Peyer's patch (tissue), 4 donors: ENCODE measurements at regions not wholly inside any gene's neighbourhood (a gene's known extent, or its start where the extent isn't known, plus 50 kb on each side); places are given as distances from the start of the nearest gene placed in this dataset.

Source experiments
- DNase-seq, 3 donors: peaks; one replicate each; pipeline ENCODE4 v3.0.0-alpha.2; 2017 to 2019
- H3K27ac ChIP-seq, 4 donors: fragments of 200-600 bp; sonication (generic); one replicate each; pipeline ENCODE4 v1.5.1; 2016 to 2019
- H3K27me3 ChIP-seq, 2 donors: fragments of 200-600 bp; sonication (generic); one replicate each; pipeline ENCODE4 v1.5.1; 2019
- H3K36me3 ChIP-seq, 3 donors: fragments of 200-600 bp; sonication (generic); one replicate each; pipeline ENCODE4 v1.5.1; 2016 to 2019
- H3K4me1 ChIP-seq, 4 donors: fragments of 200-600 bp; sonication (generic); one replicate each; pipeline ENCODE4 v1.5.1; 2016 to 2019
- H3K4me3 ChIP-seq, 4 donors: fragments of 200-600 bp; sonication (generic); 1 replicate in 3 of 4; 2 replicates in 1 of 4; pipeline ENCODE4 v1.5.1; 2016 to 2019; ENCODE audit warnings: mild to moderate bottlenecking in 1 of 4
- H3K9me3 ChIP-seq, 4 donors: fragments of 200-600 bp; sonication (generic); one replicate each; pipeline ENCODE4 v1.5.1; 2016 to 2019; ENCODE audit warnings: mild to moderate bottlenecking in 1 of 4
- POLR2A ChIP-seq, 2 donors: fragments of 450-650 bp; IDR thresholded peaks; one replicate each; pipeline ENCODE4 v1.5.1; 2017; ENCODE audit warnings: antibody characterized with exemption in 2 of 2, mild to moderate bottlenecking in 2 of 2, moderate library complexity in 2 of 2
- TF ChIP-seq, protein P1 (sequence below), 6 experiments: fragments of 450-650 bp in 4 of 6; fragments of 200-600 bp in 2 of 6; sonication (generic) in 1 of 6; IDR thresholded peaks; one replicate each; pipeline ENCODE4 v1.5.1; 2017 to 2019; ENCODE audit warnings: antibody characterized with exemption in 6 of 6, mild to moderate bottlenecking in 3 of 6, moderate library complexity in 1 of 6

- TF ChIP-seq POLR2A (IDR thresholded peaks at IDR 0.05) = no peak
- TF ChIP-seq, protein P1, sequence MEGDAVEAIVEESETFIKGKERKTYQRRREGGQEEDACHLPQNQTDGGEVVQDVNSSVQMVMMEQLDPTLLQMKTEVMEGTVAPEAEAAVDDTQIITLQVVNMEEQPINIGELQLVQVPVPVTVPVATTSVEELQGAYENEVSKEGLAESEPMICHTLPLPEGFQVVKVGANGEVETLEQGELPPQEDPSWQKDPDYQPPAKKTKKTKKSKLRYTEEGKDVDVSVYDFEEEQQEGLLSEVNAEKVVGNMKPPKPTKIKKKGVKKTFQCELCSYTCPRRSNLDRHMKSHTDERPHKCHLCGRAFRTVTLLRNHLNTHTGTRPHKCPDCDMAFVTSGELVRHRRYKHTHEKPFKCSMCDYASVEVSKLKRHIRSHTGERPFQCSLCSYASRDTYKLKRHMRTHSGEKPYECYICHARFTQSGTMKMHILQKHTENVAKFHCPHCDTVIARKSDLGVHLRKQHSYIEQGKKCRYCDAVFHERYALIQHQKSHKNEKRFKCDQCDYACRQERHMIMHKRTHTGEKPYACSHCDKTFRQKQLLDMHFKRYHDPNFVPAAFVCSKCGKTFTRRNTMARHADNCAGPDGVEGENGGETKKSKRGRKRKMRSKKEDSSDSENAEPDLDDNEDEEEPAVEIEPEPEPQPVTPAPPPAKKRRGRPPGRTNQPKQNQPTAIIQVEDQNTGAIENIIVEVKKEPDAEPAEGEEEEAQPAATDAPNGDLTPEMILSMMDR (IDR thresholded peaks at IDR 0.05) = no peak
- no peaks in the 10 kb centered on the region for H3K27me3 ChIP-seq
- peaks cover 0 to 3% (median 0%) of the 10 kb centered on the region in 4 donors for H3K4me1 ChIP-seq
- no peak for DNase-seq
- H3K4me3 ChIP-seq = no peak overlapping the region
- no peaks in the 10 kb centered on the region for H3K36me3 ChIP-seq
- no peak overlapping the region for H3K27ac ChIP-seq
- H3K9me3 ChIP-seq = no peaks in the 10 kb centered on the region
Observed at GRCh38 chrX:39984191-39984956, 113.4 kb downstream of the BCOR start.

GRCh38 chrX:39985071-39985470 is 112.7 kb downstream of the BCOR start:
- Histone ChIP-seq H3K9me3 (no peaks in the 10 kb centered on the region), H3K4me3 (no peak overlapping the region), H3K36me3 (no peaks in the 10 kb centered on the region), H3K27me3 (no peaks in the 10 kb centered on the region), H3K4me1 (peaks cover 0 to 3% (median 0%) of the 10 kb centered on the region in 4 donors), H3K27ac (no peak overlapping the region)
- TF ChIP-seq, protein P1 (IDR thresholded peaks at IDR 0.05) = no peak
- no peak for TF ChIP-seq POLR2A (IDR thresholded peaks at IDR 0.05)
- no peak for DNase-seq

DNA sequence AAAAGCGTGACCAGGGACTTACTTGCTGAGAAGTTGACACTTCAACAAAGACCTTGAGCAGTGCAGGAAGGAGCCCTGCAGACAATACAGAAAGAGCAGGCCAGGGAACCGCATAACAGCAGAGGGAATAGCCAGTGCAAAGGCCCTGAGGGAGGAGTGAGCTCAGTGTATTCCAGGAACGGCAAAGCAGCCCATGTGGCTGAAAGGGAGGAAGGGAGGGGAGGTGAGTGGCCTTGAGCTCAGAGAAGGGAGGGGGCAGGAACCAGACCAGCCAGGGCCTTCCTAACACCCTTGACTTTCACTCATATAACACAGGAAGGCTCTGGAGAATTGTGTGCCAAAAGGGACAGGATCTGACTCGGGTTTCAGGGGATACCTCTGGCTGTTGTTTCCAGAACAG is 112.2 kb downstream of the BCOR start:
- no peak overlapping the region for H3K27ac ChIP-seq
- H3K4me3 ChIP-seq = no peak overlapping the region
- H3K4me1 ChIP-seq = peaks cover 0 to 3% (median 0%) of the 10 kb centered on the region in 4 donors
- H3K36me3 ChIP-seq = no peaks in the 10 kb centered on the region
- DNase-seq = no peak
- no peaks in the 10 kb centered on the region for H3K27me3 ChIP-seq
- H3K9me3 ChIP-seq = no peaks in the 10 kb centered on the region
- TF ChIP-seq POLR2A (IDR thresholded peaks at IDR 0.05) = no peak
- TF ChIP-seq, protein P1 (IDR thresholded peaks at IDR 0.05) = no peak

DNA sequence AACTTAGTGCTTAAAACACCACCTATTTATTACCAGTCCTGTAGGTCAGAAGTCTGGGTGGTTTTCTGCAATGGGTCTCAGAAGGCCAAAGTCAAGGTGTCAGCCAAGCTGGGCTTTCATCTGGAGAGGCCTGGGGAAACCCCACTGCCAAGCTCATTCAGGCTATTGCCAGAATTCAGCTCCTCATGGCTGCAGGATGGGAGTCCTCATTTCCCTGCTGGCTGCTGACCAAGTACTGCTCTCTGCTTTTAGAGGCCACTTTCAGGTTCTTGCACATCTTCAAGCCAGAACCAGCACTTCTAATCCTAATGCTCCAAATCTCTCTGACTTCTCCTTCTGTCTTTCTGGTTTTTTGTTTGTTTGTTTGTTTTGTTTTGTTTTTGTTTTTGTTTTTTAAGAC is 109.3 kb downstream of the BCOR start:
- DNase-seq = no peak
- H3K36me3 ChIP-seq = no peaks in the 10 kb centered on the region
- no peak overlapping the region for H3K27ac ChIP-seq
- no peak for TF ChIP-seq POLR2A (IDR thresholded peaks at IDR 0.05)
- TF ChIP-seq, protein P1 (IDR thresholded peaks at IDR 0.05) = no peak
- H3K4me3 ChIP-seq = no peak overlapping the region
- H3K9me3 ChIP-seq = no peaks in the 10 kb centered on the region
- H3K27me3 ChIP-seq = no peaks in the 10 kb centered on the region
- peaks cover 0 to 3% (median 0%) of the 10 kb centered on the region in 4 donors for H3K4me1 ChIP-seq

DNA sequence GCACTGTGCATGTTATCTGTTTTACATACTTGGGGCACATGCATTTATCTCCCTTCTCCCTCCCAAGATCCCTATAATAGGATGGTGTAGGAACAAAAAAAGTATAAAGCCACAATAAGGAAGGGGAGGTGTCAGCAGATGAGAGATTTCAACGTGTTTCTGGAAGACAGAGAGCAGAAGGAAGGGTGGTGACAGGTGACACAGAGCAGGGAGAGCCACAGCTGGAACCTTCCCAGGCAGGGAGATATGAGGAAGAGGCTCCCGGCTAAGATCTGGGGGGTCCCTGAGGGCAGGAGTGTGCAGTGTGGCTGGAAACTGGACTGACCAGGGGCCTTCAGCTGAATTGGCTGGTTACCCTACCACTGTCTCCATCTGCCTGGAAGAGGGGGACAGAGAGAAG is 107.4 kb downstream of the BCOR start:
- no peak for DNase-seq
- Histone ChIP-seq H3K36me3 (no peaks in the 10 kb centered on the region), H3K4me3 (no peak overlapping the region), H3K9me3 (no peaks in the 10 kb centered on the region), H3K4me1 (no peaks in the 10 kb centered on the region), H3K27ac (no peak overlapping the region), H3K27me3 (no peaks in the 10 kb centered on the region)
- TF ChIP-seq POLR2A (IDR thresholded peaks at IDR 0.05) = no peak
- TF ChIP-seq, protein P1 (IDR thresholded peaks at IDR 0.05) = no peak
